Stromal cell of bone marrow (primary cell): ENCODE measurements at regions not wholly inside any gene's neighbourhood (a gene's known extent, or its start where the extent isn't known, plus 50 kb on each side); places are given as distances from the start of the nearest gene placed in this dataset.

Source experiments
- DNase-seq: peaks from one replicate; pipeline ENCODE4 v3.0.0-alpha.2; 2012; ENCODE audit warnings: low read depth

GRCh38 chr3:107969994-107970819, 120.6 kb downstream of the CD47 start:
- no peak for DNase-seq

GRCh38 chr3:107969525-107969924, 121.3 kb downstream of the CD47 start:
- no peak for DNase-seq

GRCh38 chr3:107966276-107966675, 124.6 kb downstream of the CD47 start:
- no peak for DNase-seq

- DNase-seq = no peak
Observed at GRCh38 chr3:107965136-107965655, 125.6 kb downstream of the CD47 start.

- no peak for DNase-seq
Observed at GRCh38 chr3:107963581-107963980, 127.2 kb downstream of the CD47 start.

GRCh38 chr3:107962946-107963345, 127.9 kb downstream of the CD47 start:
- no peak for DNase-seq

- DNase-seq = no peak
Observed at GRCh38 chr3:107962037-107962436, 128.8 kb downstream of the CD47 start.

- no peak for DNase-seq
Observed at GRCh38 chr3:107959550-107960154, 131.2 kb downstream of the CD47 start.

GRCh38 chr3:107958146-107958545, 132.7 kb downstream of the CD47 start:
- DNase-seq = no peak

- DNase-seq = peak; percentile 90
Observed at GRCh38 chr3:107956991-107957900, 133.6 kb downstream of the CD47 start.

- no peak for DNase-seq
Observed at GRCh38 chr3:107954845-107955244, 136.0 kb downstream of the CD47 start.

GRCh38 chr3:107953722-107954121, 137.1 kb downstream of the CD47 start:
- DNase-seq = no peak

- DNase-seq = no peak
Observed at GRCh38 chr3:107951126-107951525, 139.7 kb downstream of the CD47 start.

- DNase-seq = no peak
Observed at GRCh38 chr3:107950417-107950816, 140.4 kb downstream of the CD47 start.

GRCh38 chr3:107949394-107949970, 141.3 kb downstream of the CD47 start:
- DNase-seq = no peak

- no peak for DNase-seq
Observed at GRCh38 chr3:107947203-107947602, 143.6 kb downstream of the CD47 start.

GRCh38 chr3:107946700-107947099, 144.1 kb downstream of the CD47 start:
- DNase-seq = no peak

- no peak for DNase-seq
Observed at GRCh38 chr3:107945417-107946094, 145.3 kb downstream of the CD47 start.

- peak; percentile 47 for DNase-seq
Observed at GRCh38 chr3:107943786-107944523, 146.9 kb downstream of the CD47 start.

- no peak for DNase-seq
Observed at GRCh38 chr3:107942951-107943749, 147.7 kb downstream of the CD47 start.
